AG10803 (cell line): ENCODE measurements at regions not wholly inside any gene's neighbourhood (a gene's known extent, or its start where the extent isn't known, plus 50 kb on each side); places are given as distances from the start of the nearest gene placed in this dataset.

Source experiments
- DNase-seq: peaks from one replicate; pipeline ENCODE4 v3.0.0; 2010; ENCODE audit warnings: low read depth
- H3K4me3 ChIP-seq: 2 replicates; pipeline ENCODE4 v1.5.1; 2011; ENCODE audit warnings: mild to moderate bottlenecking, low read length, control low read depth
- TF ChIP-seq, protein P1 (sequence below): conservative IDR thresholded peaks from 2 replicates; pipeline ENCODE4 v1.5.1; 2011; ENCODE audit warnings: mild to moderate bottlenecking, low read length, control low read depth, inconsistent platforms

DNA sequence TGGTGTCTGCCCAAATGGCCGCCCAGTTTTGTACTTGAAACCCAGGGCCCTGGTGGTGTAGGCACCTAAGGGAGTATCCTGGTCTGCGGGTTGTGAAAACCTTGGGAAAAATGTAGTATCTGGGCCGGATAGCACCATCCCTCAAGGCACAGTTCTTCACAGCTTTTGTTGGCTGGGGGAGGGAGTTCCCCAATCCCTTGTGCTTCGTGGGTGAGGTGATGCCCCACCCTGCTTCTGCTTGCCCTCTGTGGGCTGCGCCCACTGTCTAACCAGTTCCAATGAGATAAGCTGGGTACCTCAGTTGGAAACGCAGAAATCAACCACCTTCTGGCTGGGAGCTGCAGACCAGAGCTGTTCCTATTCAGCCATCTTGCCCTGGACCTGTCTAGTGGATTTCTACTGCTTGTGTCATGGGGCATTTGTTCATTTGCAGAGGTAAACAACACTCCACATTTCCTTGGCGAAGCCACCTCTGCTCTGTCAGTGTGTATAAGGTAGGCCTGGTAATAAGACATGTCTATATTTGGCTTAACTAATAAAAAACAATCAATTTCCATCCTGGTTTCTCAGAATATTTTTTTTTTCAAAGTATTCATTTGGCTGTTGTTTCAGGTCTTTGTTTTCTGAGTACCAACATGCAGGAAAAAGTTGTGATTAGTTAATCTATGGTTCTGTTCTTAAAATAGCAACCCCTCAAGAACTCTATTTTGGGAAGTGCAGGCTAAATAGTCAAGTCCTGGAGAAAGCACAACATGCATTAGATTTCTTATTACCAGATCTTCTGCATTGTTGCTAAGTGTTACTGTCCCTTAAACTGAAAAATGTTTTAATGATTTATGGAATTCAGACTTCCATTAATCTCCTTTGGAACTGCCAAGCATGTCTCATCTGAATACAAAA lies 304.3 kb downstream of the ZIC1 start:
- TF ChIP-seq, protein P1, sequence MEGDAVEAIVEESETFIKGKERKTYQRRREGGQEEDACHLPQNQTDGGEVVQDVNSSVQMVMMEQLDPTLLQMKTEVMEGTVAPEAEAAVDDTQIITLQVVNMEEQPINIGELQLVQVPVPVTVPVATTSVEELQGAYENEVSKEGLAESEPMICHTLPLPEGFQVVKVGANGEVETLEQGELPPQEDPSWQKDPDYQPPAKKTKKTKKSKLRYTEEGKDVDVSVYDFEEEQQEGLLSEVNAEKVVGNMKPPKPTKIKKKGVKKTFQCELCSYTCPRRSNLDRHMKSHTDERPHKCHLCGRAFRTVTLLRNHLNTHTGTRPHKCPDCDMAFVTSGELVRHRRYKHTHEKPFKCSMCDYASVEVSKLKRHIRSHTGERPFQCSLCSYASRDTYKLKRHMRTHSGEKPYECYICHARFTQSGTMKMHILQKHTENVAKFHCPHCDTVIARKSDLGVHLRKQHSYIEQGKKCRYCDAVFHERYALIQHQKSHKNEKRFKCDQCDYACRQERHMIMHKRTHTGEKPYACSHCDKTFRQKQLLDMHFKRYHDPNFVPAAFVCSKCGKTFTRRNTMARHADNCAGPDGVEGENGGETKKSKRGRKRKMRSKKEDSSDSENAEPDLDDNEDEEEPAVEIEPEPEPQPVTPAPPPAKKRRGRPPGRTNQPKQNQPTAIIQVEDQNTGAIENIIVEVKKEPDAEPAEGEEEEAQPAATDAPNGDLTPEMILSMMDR: no peak
- no peak for DNase-seq
- no peak overlapping the region for H3K4me3 ChIP-seq

DNA sequence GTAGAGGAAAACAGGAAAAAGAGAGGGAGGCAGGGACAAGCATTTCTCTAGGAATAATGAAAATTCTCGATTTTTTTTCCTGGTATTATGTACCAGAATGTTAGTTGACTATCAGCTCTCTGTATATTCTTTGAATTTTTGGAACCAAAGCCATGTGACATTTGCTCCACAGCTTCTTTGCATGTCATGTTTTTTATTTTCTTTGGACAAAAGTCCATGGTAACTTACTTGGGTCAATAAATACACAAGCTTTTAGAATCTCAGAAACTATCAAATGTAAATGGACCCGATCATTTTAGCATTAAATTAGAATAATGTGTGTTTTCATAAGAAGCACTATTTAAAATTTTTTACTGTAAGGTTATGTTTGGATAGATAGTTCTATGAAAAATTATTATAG lies 320.5 kb downstream of the ZIC1 start:
- no peak for DNase-seq
- TF ChIP-seq, protein P1: no peak
- no peak overlapping the region for H3K4me3 ChIP-seq

DNA sequence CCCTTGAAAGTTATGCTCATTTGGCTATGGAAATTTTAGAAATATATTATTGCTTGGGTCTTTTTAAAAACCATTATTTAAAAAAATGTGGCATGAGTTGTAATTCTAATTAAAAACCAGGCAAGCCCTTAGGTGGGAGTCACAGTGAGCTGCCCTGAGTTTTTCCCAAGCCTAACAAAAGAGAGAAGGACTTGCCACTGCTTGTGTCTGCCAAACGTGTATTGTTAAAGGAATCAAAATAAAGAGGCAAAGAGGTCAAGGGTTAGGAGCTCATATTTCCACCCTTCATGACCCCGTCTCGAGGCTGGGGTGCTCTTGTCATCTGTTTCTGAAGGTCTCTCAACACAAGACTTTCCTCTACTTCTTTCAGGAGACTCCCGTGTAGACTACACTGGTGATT lies 321.1 kb downstream of the ZIC1 start:
- DNase-seq: no peak
- no peak overlapping the region for H3K4me3 ChIP-seq
- TF ChIP-seq, protein P1: no peak

DNA sequence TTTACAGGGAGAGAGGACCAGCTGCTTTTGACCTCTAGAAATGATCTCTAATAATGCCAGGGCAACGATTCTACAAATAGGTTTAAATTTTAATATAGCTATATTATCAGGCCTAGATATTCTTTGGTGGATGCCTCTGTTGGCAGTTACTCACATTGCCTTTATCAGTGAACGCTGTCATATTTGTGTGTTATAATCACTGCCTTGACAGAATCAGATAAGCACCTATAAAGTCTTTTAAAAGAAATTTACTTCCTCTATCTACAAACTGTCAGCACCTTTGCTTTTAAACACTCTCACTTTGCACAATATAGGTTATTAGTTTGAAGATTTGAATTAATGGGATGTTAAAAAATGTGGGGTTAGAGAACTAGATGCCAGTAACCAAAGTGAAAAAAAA lies 324.1 kb downstream of the ZIC1 start:
- no peak for DNase-seq
- H3K4me3 ChIP-seq: no peak overlapping the region
- TF ChIP-seq, protein P1: no peak

DNA sequence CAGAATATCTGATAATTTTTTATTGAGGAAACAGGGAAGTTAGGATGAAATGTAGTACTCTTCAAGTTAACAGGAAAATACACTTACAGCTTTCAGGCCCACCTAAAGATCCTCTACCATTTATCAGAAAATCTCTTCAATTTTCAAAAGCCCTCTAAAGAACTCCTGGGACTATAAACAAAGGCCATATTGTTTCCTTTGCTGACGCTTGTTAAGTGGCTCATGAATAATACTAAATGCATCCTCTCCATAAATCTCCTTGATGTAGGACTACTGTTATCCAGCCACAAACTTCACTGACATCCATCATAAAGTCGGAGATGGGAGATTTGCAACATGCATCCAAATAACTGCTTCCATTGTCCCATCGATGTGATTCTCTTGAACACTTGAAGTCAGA lies 326.5 kb downstream of the ZIC1 start:
- DNase-seq: no peak
- H3K4me3 ChIP-seq: no peak overlapping the region
- TF ChIP-seq, protein P1: no peak

DNA sequence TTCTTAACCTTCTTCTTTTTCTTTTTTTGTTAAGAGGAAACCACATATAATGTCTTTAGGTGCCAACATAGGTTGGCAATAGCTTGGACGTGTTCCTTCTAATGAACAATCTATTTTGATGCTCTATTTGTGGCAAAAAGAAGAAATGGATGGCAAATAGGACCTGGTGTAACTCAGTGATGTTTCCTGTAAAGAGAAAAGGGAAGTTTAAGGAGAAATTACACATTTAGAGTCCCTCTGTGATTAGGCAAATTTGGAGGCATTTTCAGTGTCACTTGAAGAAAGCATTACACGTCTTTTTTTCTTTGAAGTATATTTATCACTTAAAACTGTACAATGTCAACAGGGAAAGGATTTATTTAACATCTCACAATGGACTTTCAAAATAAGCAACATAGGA lies 327.1 kb downstream of the ZIC1 start:
- no peak for DNase-seq
- TF ChIP-seq, protein P1: no peak
- H3K4me3 ChIP-seq: no peak overlapping the region

DNA sequence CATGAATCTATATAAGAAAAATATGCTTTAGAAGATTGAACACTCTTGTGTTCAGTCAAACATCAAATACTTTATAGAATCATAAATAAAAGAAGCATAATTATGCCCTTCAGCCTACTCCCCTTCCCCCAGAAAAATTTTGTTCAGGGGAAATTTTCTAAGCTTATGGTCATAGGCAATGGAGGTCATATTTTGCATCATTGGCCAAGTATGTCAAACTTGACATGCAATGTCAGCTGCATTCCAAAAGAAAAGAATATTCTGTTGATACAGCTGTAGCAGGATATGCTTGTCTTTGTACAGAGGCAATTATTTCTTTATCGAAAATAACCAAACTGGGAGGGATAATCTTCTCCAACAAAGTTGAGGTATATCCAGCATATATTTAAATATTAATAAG lies 328.2 kb downstream of the ZIC1 start:
- no peak overlapping the region for H3K4me3 ChIP-seq
- no peak for DNase-seq
- TF ChIP-seq, protein P1: no peak
